Fibroblast of skin of abdomen (primary cell): ENCODE measurements at regions not wholly inside any gene's neighbourhood (a gene's known extent, or its start where the extent isn't known, plus 50 kb on each side); places are given as distances from the start of the nearest gene placed in this dataset.
"Not testable (repeated sequence)": the region's sequence is repeated elsewhere in the genome, so short reads cannot be mapped to it uniquely, and the experiment has no call there.

Experiments used
- DNase-seq: peaks from one replicate; pipeline ENCODE4 v3.0.0-alpha.2; 2013

- peak; percentile 33 for DNase-seq
Measured at GRCh38 chr12:127445581-127446139, 821.3 kb upstream of the TMEM132C start.

GRCh38 chr12:127448906-127449305, 818.1 kb upstream of the TMEM132C start:
- no peak for DNase-seq

DNA sequence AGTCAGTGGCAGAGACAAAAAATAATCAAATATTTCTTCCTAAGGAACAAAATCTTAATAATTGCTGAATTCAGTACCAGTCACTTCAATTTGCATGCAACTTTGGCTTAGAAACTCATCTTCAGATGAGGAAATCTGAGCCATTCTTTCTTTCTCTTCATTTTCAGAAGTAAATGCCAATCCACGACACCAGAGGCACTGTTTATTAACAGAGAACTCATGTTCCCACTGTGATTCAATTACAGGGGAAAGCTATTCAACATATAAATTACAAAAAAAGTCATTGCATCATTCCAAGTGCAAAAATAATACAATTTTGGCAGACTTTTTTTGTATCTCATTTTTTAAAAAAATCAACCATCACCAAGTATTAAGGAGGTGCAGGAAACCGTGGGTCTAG, 816.1 kb upstream of the TMEM132C start:
- DNase-seq = no peak

GRCh38 chr12:127455347-127456265, 811.4 kb upstream of the TMEM132C start:
- DNase-seq = no peak

- DNase-seq = no peak
Measured at GRCh38 chr12:127457726-127458125, 809.2 kb upstream of the TMEM132C start.

- DNase-seq = no peak
Measured at GRCh38 chr12:127459166-127459565, 807.8 kb upstream of the TMEM132C start.

- DNase-seq = no peak
Measured at GRCh38 chr12:127459687-127460086, 807.3 kb upstream of the TMEM132C start.

- DNase-seq = no peak
Measured at GRCh38 chr12:127463237-127463636, 803.7 kb upstream of the TMEM132C start.

DNA sequence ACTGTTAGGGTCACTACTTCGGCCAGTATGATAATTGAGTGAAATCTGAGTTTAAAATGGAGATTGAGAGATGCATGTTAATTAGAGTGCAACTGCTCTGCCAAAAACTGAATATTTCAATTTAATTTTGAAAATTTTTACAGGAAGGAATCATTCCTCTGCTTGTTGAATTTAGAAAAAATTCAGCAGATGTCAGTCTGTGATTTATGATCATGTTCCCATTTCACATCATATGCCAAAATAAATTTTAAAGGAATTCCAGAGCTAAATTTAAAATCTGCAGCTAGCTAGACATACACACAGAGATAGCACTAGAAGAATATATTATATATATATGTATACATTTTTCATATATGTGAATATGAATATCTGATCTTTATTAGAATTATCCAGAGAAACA, 797.6 kb upstream of the TMEM132C start:
- no peak for DNase-seq

- DNase-seq = no peak
Measured at GRCh38 chr12:127473766-127474165, 793.2 kb upstream of the TMEM132C start.

GRCh38 chr12:127479256-127479655, 787.7 kb upstream of the TMEM132C start:
- DNase-seq = peak; percentile 79

DNA sequence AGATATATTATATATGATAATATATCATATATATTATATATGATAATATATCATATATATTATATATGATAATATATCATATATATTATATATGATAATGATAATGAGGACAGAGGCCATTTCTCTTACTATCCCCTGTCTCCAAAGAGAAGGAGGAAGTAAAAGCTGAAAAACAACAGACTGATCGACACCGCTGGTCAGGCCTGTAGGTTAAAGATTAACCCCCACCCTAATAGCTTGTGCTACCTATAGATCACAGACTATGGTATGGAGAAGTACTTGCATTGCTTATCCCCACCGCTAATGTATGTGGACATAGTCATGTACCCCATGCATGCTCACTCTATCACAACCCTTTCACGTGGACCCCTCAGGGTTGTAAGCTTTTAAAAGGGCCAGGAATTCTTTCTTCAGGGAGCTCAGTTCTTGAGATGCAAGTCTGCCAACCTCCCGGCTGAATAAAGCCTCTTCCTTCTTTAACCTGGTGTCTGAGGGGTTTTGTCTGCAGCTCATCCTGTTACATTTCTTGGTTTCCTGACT, 786.1 kb upstream of the TMEM132C start:
- no peak for DNase-seq

DNA sequence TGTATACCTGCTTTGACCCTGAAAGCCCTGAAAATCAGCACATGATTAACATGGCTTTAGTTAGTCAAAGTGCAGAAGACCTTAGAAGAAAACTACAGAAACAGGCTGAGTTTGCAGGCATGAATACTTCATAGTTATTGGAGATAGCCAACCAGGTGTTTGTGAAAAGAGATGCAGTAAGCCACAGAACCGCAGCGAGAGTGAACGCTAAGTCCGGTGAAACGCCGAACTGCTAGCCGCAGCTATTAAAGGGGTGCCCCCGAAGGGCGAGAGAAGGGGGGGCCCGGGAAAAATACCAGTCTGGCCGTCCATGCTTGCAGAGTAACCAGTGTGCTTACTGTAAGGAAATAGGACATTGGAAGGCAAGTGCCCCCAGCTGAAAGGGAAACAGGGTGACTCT, 784.0 kb upstream of the TMEM132C start:
- no peak for DNase-seq

GRCh38 chr12:127485528-127485927, 781.4 kb upstream of the TMEM132C start:
- DNase-seq = peak; percentile 91

GRCh38 chr12:127487031-127487430, 779.9 kb upstream of the TMEM132C start:
- peak; percentile 17 for DNase-seq

DNA sequence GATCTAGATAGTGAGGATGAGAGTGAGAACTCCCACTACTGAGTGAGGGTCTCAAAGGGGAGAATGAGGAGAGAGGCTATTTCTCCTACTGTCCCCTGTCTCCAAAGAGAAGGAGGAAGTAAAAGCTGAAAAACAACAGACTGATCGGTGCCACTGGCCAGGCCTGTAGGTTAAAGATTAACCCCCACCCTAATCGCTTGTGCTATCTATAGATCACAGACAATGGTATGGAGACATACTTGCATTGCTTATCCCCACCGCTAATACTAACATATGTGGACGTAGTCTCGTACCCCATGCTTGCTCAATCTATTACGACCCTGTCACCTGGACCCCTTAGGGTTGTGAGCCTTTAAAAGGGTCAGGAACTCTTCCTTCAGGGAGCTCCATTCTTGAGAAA, 777.9 kb upstream of the TMEM132C start:
- DNase-seq = no peak

DNA sequence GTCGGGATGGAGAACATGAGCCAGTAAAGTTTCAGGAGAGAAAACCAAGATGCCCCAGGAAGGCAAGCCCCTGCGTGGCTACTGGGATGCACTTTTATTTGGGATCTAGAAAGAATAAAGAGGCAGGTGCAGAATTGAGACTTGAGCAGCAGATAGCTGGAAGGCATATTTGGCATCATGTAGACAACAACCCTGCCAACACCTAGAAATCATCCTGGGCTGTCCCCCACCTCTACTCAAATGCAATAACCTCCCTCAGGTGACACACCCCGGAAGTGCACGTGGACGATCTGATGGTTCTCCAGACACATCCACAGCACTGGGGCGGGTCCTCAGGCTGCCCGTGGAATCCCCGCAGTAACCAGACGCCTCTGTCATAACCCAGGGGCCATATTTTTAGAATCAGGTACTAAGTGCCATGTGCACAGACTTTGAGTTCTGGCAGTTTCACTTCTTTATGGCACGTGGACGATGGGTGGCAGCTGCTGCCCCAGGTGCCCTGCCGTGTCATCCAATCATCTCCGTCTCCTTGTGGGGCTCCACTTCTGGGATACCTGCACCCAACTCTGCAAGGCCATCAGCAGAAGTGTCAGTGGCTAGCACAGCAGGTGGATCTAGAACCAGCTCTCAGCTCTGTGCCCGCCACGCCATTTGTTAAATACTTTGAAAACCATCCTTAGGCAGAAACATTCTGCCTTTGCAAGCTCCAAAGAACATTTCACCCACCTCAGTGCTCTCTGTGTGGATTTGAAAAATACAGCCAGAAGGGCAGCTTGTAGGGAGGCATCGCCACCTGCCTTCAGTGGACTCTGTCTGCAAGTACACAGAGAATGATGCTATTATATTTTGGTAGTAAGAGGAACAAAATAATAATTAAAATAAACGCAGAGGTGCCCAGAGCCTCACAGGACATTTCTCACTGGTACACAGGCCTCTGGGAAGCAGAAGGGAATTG, 771.7 kb upstream of the TMEM132C start:
- no peak for DNase-seq

- DNase-seq = no peak
Measured at GRCh38 chr12:127496255-127496654, 770.7 kb upstream of the TMEM132C start.

GRCh38 chr12:127500512-127501035, 766.4 kb upstream of the TMEM132C start:
- peak; percentile 36 for DNase-seq

- DNase-seq = no peak
Measured at GRCh38 chr12:127501916-127502315, 765.1 kb upstream of the TMEM132C start.

DNA sequence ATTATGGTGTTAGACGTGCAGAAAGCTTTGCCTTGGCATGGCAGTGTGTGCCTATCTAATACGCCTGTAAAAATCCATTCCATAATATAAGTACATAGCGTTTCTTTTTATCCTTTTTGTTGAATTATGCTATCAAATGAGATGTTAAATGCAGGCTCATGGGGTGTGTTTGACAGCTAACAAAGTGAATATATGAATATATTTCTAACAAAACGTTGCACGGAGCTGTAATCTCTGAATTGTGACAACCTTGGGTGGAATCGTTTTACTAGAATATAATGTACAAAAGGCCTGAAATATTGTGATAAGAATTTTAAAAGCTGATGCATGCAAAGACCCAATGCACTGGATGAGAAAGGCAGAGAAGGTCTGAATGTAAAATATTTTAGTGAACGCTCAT, 763.7 kb upstream of the TMEM132C start:
- DNase-seq = no peak

GRCh38 chr12:127503996-127504395, 763.0 kb upstream of the TMEM132C start:
- DNase-seq = not testable (repeated sequence)
